Left renal cortex interstitium (tissue), 4 donors: ENCODE measurements at regions not wholly inside any gene's neighbourhood (a gene's known extent, or its start where the extent isn't known, plus 50 kb on each side); places are given as distances from the start of the nearest gene placed in this dataset.
"Not testable (repeated sequence)": the region's sequence is repeated elsewhere in the genome, so short reads cannot be mapped to it uniquely, and the experiment has no call there.

Experiments used
- DNase-seq, 4 donors: peaks; one replicate each; pipeline ENCODE4 v3.0.0-alpha.2; 2013; ENCODE audit warnings: low read depth in 4 of 4, low spot score in 2 of 4, missing footprints in 1 of 4

GRCh38 chr16:29284159-29284558 lies 122.4 kb downstream of the NPIPB11 start:
- DNase-seq = not testable (repeated sequence)

GRCh38 chr16:29278097-29278871 lies 128.2 kb downstream of the NPIPB11 start:
- DNase-seq = not testable (repeated sequence)

GRCh38 chr16:29276446-29276845 lies 130.1 kb downstream of the NPIPB11 start:
- not testable (repeated sequence) for DNase-seq

- not testable (repeated sequence) for DNase-seq
Observed at GRCh38 chr16:29274055-29275035, 132.2 kb downstream of the NPIPB11 start.

- not testable (repeated sequence) for DNase-seq
Observed at GRCh38 chr16:29273298-29274054, 133.0 kb downstream of the NPIPB11 start.

GRCh38 chr16:29271721-29272675 lies 134.5 kb downstream of the NPIPB11 start:
- DNase-seq = not testable (repeated sequence)

GRCh38 chr16:29270923-29271322 lies 135.6 kb downstream of the NPIPB11 start:
- DNase-seq = not testable (repeated sequence)

- DNase-seq = not testable (repeated sequence)
Observed at GRCh38 chr16:29270033-29270432, 136.5 kb downstream of the NPIPB11 start.

GRCh38 chr16:29269192-29269811 lies 137.2 kb downstream of the NPIPB11 start:
- DNase-seq = not testable (repeated sequence)

GRCh38 chr16:29268785-29269191 lies 137.7 kb downstream of the NPIPB11 start:
- not testable (repeated sequence) for DNase-seq

- not testable (repeated sequence) for DNase-seq
Observed at GRCh38 chr16:29268348-29268747, 138.2 kb downstream of the NPIPB11 start.

- not testable (repeated sequence) for DNase-seq
Observed at GRCh38 chr16:29267891-29268290, 138.6 kb downstream of the NPIPB11 start.

GRCh38 chr16:29267055-29267619 lies 139.4 kb downstream of the NPIPB11 start:
- DNase-seq = not testable (repeated sequence)

GRCh38 chr16:29266612-29267011 lies 139.9 kb downstream of the NPIPB11 start:
- DNase-seq = not testable (repeated sequence)

GRCh38 chr16:29265255-29265853 lies 141.2 kb downstream of the NPIPB11 start:
- DNase-seq = not testable (repeated sequence)

- DNase-seq = not testable (repeated sequence)
Observed at GRCh38 chr16:29264080-29264837, 142.3 kb downstream of the NPIPB11 start.

GRCh38 chr16:29262725-29263124 lies 143.8 kb downstream of the NPIPB11 start:
- DNase-seq = not testable (repeated sequence)
